ENCODE measurements at regions not wholly inside any gene's neighbourhood (a gene's known extent, or its start where the extent isn't known, plus 50 kb on each side); places are given as distances from the start of the nearest gene placed in this dataset.

DNA sequence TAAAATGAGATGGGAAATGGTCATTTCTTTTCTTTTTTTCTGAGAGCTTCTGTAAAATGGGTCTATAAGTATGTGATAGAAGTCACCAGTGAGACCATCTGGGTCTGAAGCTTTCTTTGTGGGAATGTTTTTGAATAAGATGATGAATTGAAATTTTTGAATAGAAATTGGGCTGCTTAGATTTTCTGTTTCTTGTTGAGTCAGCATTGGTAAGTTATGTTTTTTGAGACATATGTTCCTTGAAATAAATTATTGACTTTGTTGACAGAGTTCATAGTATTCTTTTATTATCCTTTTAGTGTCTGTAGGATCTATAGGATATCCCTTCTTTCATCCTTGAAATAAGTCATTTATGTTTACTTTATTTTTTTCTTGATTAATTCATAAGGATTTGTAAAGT, 208.1 kb downstream of the OPA1 start:
- H3K4me3 ChIP-seq (ENCODE audit: low read length): no peak overlapping the region
- no peak for TF ChIP-seq CTCF (conservative IDR thresholded peaks at IDR 0.05; ENCODE audit: low read depth, low read length)

DNA sequence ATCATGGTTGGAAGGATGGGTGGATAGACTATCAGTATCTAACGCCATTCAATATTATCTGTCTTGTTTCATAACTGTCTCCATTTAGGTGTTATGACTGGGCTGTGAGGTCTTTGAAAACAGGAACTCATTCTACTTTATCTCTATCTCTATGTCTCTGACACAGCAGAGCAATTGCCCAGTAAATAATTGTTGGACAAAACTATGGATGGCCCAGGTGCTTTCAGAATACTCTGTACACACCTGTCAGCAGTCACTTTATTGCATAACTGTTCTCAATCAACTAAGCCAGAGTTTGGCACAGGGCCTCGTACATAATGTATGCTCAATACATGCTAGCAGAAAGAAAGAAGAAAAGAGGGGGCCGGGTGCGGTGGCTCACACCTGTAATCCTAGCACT, 210.3 kb downstream of the OPA1 start:
- no peak for TF ChIP-seq CTCF (conservative IDR thresholded peaks at IDR 0.05; ENCODE audit: low read depth, low read length)
- DNase-seq (ENCODE audit: low read depth): no peak
- H3K4me3 ChIP-seq (ENCODE audit: low read length): no peak overlapping the region

More for the DNA sequence above, 208.1 kb downstream of the OPA1 start:
- DNase-seq (ENCODE audit: low read depth): no peak

DNA sequence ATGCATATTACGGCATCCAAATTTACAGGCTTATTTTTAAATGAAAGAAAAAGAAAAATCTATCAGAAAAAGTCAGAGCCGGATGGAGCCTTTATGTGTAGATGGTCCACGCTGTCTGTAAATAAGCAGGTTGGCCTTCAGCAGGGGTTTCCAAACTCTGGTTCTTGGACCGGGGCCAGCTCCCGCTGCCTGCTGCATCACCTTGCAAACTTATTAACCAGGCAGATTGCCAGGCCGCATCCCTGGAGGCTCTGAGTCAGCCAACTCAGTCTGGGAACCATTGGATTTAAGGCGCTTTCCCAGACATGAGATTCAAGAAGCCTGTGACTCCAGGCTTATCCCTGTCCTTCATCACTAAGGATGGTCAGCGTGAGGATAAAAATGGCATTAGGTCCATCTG, 212.4 kb downstream of the OPA1 start:
- no peak for TF ChIP-seq CTCF (conservative IDR thresholded peaks at IDR 0.05; ENCODE audit: low read depth, low read length)
- DNase-seq (ENCODE audit: low read depth): peak; percentile 99
- H3K4me3 ChIP-seq (ENCODE audit: low read length): no peak overlapping the region

DNA sequence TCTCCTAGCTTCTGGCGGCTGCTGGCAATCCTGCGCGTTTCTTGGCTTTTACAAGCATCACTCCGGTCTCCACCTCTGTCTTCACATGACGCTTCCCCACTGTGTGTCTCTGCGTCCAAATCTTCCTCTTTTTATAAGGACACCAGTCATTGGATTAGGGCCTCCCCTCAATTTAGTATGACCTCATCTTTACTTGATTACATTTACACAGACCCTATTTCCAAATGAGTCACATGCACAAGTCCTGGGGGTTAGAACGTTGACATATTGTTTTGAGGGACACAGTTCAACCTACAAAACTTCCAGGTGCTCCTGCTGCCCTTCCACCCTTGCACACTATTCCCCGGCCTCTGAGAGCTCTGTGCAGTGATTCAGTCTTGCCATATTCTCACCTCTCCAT, 215.3 kb downstream of the OPA1 start:
- TF ChIP-seq CTCF (conservative IDR thresholded peaks at IDR 0.05; ENCODE audit: low read depth, low read length): no peak
- H3K4me3 ChIP-seq (ENCODE audit: low read length): no peak overlapping the region
- no peak for DNase-seq (ENCODE audit: low read depth)

GRCh38 chr3:193809106-193809505, 216.1 kb downstream of the OPA1 start:
- no peak overlapping the region for H3K4me3 ChIP-seq (ENCODE audit: low read length)
- TF ChIP-seq CTCF (conservative IDR thresholded peaks at IDR 0.05; ENCODE audit: low read depth, low read length): no peak
- DNase-seq (ENCODE audit: low read depth): no peak

DNA sequence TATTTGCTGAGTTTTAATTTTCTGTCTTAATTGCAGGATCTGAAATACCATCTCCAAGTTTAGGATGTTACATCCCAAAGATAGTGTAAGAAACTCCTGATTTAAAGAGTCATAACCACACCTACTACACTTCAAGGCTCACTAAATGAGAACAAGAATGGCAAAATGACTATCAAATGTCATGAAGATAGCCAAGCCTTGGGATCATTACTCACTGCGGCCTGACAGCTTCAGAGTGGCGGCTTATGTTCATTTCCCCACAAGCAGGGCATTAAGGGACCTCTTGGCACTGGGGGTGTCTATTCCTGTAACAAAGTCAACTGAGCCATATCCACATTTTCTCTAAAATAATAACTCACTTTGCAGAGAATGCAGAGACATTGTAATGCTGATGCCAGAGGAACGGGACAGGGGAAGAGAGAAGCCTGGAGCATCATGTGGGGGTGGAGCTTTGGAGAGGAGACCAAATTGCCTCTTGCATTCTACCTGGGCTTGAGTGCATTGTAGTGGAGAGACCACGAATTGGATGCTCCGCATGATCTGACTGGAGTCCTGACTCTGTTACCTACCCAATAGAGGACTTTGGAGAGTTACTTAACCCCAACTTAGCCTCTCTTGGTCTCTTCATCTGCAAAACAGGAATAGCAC, 219.2 kb downstream of the OPA1 start:
- no peak for DNase-seq (ENCODE audit: low read depth)
- H3K4me3 ChIP-seq (ENCODE audit: low read length): no peak overlapping the region
- TF ChIP-seq CTCF (conservative IDR thresholded peaks at IDR 0.05; ENCODE audit: low read depth, low read length): no peak

GRCh38 chr3:193812791-193813500, 219.9 kb downstream of the OPA1 start:
- no peak for TF ChIP-seq CTCF (conservative IDR thresholded peaks at IDR 0.05; ENCODE audit: low read depth, low read length)
- H3K4me3 ChIP-seq (ENCODE audit: low read length): no peak overlapping the region
- no peak for DNase-seq (ENCODE audit: low read depth)
